ENCODE measurements at regions not wholly inside any gene's neighbourhood (a gene's known extent, or its start where the extent isn't known, plus 50 kb on each side); places are given as distances from the start of the nearest gene placed in this dataset.

DNA sequence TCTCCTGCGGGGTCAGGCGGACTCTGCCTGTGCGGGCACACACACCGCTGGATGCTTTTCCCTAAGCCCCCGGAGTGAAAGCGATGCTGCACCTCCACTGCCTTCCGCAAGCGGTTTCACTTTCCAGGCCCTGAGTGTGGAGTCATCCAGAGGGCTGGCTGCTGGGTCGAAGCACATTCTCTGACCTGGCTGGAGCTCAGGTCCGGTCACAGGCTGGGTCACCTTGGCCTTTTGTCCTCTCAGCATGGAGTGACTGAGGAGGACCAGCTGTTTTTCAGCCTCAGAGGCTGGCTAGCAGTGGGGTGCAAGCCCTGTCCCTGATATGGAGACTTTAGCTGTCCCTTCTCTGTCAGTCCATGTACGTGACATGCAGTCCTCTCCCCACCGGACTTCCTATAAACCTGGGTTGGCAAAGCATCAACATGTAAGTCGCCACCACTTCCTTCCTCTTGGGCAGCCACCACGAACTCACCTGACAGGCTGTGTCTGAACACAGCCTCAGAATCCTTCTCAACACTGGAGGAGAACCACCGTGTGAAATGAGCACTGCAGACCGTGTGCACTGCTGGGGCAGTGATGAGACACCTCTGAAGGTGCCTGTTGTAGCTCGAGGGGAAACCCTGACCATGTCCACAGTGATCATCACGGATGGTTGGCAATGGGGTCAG is 51.3 kb downstream of the GADD45G start:
- TF ChIP-seq POLR2A (IDR thresholded peaks at IDR 0.05; ENCODE audit: extremely low read depth, insufficient read length): no peak
- TF ChIP-seq CTCF (IDR thresholded peaks at IDR 0.05; ENCODE audit: low read depth, low read length): no peak
- TF ChIP-seq MAX (IDR thresholded peaks at IDR 0.05; ENCODE audit: low read depth, low read length): no peak
